ENCODE measurements at regions not wholly inside any gene's neighbourhood (a gene's known extent, or its start where the extent isn't known, plus 50 kb on each side); places are given as distances from the start of the nearest gene placed in this dataset.

DNA sequence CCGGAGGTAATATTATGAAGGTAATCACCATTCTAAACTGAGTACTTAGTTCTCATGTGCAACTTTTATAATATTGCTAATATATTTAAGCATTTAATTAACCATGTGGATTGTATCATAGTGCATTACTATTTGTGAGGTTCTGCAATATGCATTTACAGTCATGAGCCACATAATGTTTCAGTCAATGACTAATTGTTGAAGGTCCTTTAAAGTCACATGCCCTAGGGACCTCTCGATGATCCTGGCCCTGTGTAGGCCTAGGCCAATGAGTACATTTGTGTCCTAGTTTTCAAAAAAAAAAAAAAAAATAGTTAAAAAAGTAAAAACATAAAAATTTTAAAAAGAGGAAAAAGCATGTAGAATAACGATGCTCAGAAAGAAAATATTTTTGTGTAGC is 298.0 kb downstream of the DSEL start:
- no peak for DNase-seq

GRCh38 chr18:67217551-67218166 is 298.9 kb downstream of the DSEL start:
- DNase-seq: peak; percentile 34

DNA sequence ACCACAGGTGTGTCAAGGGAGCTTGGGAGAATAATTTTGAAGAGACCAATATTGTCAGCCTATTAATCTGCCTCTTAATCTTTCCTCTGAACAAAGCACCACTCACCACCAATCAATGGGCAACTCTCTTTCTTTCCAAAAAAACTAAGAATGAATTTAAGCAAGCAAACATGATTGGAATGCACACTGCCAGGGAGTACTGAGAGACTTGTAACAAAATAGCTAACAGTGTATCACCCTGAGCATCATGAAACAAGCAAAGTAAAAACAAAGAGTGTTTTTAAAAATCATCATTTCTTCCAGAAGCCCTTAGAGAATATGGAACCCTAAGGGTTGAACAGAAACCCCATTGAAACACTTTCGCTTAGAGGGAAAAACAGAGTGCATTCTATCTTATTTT is 299.7 kb downstream of the DSEL start:
- DNase-seq: no peak

DNA sequence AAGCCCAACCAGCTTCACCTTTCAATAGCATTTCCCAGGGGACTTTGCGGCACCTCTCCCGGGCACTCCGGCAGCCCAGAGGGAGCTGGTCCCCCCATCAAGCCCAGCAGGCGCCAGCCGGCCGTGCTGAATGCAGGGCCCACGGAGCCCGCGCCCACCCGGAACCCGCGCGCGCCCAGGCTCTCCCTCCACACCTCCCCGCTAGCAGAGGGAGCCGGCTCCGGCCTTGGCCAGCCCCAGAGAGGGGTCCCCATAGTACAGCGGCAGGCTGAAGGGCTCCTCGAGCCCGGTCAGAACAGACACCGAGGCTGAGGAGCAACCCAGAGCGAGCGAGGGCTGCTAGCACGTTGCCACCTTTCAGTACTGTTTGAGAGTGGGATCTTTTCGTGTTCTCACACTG is 300.8 kb downstream of the DSEL start:
- no peak for DNase-seq

DNA sequence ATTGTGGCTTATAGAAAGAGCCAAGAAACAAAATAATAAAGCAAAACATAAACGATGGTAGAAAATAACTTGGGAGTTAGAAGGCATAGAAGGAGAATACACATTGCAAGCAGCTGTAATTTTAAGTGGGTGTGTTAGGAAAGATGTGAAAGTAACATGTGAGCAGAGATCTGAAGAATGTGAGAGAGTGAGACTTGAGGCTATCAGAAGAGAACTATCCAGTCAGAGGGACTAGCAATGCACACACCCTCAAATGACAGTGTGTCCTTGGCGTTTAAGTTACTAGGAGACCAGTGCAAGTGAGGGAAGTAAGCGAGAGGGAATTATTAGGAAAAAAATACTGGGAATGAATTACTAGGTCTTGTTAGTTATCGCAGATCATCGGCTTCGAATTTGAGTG is 304.9 kb downstream of the DSEL start:
- no peak for DNase-seq

- no peak for DNase-seq
Observed at GRCh38 chr18:67200665-67201064, 315.9 kb downstream of the DSEL start.

DNA sequence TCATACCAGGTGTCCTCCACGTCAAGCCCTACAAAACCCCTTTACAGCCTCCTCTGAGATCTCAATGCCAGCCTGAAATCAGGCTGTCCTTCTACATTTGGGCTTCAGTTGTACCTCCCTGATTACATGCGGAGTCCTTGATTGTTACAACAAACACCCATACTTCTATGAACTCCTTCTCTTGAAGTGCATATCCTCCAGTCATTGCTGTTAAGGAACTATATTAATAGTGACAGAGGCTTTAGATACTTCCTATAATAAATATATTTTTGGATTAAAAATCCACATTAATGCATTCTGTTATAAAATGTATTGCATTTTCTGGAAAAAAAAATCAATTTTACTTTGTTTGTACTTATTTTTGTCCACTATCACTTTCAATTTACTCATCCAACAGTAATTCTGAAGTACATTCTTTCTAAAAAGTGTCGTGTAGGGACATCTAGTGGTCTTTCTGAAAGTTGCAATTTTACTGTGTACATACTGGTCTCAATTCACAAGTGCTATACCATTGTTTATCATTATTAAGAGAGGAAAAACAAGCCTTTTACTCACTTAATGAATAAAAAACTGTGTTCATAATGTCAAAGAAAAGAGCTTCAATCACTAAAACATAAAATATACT is 316.4 kb downstream of the DSEL start:
- no peak for DNase-seq

GRCh38 chr18:67194886-67195285 is 321.6 kb downstream of the DSEL start:
- DNase-seq: no peak

GRCh38 chr18:67192535-67192934 is 324.0 kb downstream of the DSEL start:
- DNase-seq: no peak

DNA sequence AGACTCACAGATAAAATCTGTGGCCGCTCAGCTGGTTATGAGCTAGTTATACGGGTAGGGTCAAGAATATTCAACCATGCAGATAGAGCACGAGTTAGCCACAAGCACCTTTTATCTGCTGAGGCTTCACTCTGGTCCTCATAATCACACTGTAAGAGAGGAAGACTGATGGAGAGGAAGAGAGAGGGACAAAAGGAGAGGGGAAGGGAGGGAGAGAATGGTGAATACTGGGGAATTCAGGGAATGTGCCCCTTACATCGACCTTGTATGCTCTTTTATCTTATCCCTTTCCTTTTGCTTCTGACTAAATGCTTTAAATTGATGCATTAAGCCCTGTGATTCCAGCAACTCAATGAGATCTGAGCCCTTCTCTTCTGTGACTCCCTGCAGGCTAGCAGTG is 333.1 kb downstream of the DSEL start:
- no peak for DNase-seq

GRCh38 chr18:67179726-67180125 is 336.8 kb downstream of the DSEL start:
- DNase-seq: no peak

DNA sequence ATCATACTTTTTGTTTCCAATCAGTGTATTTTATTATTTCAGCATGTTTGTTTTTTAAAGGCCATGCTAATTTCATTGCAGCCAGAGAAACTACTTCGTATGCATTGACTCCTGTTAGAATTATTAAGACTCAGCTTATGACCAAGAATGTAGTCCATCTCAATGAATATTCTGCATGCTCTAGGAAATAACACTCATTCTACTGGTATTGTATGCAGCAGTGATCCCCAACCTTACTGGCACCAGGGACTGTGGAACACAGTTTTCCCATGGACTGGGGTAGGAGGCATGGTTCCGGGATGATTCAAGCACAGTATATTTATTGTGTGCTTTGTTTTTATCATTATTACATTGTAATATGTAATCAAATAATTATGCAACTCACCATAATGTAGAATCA is 356.9 kb downstream of the DSEL start:
- no peak for DNase-seq

- DNase-seq: no peak
Observed at GRCh38 chr18:67154979-67155378, 361.5 kb downstream of the DSEL start.

DNA sequence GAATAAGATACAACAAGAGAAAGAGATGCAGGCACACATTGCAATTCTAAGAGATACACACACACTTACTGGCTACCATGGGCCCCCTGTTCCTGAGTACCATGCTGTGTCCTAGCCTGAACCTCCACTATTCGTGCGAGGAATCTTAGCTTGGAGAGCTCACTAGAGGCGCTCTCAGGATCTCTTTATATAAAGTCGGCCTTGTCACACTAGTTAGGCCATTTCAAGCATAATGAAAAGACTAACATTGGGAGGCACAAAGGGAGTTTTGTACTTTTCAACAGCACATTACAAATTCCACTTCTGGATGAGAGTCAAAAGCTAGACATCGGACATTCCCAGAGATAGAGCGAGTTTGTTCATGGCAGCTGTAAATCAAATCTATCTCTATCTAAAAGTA is 365.2 kb downstream of the DSEL start:
- DNase-seq: no peak

- no peak for DNase-seq
Observed at GRCh38 chr18:67145586-67146292, 370.8 kb downstream of the DSEL start.

DNA sequence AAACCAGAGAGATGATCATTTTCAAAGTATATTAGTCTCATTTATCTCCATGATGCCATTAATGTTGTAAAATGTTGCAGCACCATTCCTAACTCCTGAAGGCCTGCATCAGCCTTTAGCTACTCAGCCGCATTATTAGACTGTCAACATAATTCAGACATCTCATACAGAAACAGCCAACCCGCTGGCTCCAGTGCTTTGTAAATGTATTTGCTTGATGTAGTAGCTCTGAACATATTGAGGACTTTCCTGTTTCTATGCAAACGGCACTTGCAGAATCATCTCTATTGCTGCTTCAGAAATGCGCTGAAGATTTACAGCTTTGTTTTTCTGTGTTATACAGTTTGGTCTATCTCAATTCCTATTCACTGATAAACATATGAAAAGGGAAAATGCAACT is 372.2 kb downstream of the DSEL start:
- DNase-seq: no peak

GRCh38 chr18:67143028-67143427 is 373.5 kb downstream of the DSEL start:
- DNase-seq: no peak

GRCh38 chr18:67142604-67143003 is 373.9 kb downstream of the DSEL start:
- DNase-seq: no peak

- no peak for DNase-seq
Observed at GRCh38 chr18:67140495-67140894, 376.0 kb downstream of the DSEL start.

DNA sequence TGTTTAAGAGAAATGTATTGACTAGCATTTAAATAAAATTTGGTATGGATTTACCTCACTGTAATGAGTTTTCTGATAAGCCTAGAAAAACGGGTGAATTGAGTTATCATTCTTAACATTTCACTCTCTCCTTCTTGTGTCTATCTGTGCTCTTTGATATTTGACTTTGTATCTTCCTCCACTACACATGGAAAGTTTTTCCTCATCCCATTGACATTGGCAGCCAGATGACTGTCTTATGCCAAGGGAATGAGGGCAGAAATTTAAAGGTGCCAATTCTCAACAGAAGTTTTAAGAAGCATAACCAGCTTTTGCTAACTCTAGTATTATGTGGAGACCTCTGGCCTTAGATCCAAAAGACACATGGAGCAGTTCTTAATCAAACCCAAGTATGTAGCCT is 376.6 kb downstream of the DSEL start:
- no peak for DNase-seq

GRCh38 chr18:67135981-67136380 is 380.5 kb downstream of the DSEL start:
- DNase-seq: no peak

GRCh38 chr18:67134911-67135310 is 381.6 kb downstream of the DSEL start:
- DNase-seq: no peak

DNA sequence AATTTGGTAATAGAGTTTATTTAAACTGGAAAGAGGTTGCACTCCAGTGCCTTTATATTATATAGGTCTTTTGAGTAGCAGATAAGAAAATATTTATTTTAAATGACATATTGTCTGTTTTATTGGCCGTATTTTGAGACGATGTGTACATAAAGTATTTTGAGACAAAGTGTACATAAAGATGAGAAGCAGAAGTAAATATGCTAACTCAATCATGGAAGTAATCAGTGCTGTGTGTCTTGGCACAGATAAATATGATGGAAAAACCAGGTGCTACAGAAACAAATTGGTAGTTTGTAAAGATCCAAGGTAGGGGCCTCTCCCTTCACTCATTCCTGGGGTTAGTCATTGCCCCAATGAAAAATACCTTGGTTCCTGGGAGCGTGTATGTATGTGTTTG is 382.9 kb downstream of the DSEL start:
- DNase-seq: no peak

DNA sequence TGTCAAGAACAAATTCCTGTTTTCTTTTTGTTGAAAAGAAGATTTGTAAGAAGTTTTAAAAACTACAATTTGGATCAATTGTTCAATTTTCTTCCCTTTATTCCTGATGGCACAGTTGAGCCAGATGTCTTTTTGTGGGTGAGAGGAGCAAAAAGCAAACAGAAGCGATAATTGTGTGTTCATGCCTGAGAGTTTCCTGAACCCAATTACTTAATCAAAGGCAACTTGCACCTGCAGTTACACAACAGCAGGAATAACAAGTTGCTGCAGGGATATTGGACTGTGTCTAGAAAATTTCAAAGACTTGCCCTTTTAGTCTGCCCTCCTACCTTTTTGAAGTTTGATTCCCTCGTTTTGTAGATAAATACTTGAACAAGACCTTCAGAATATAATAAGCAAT is 383.6 kb downstream of the DSEL start:
- DNase-seq: no peak

DNA sequence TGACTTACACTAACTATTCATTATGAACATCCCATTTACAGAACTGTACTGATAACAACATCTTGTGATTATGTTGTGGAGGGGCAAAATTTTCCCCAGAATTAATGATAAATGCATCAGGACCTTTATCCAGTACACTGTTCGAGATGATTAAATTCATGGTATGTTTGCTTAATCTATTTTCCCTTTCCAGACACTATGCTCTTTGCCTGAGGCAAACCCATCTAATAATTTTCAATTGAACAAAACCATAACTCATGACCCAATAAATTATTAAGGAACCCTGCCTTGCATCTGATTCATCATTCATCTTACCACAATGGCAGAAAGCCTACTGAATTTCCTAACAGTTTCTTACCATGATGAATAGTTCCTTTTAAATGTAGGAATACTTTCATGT is 385.0 kb downstream of the DSEL start:
- no peak for DNase-seq
